HG03196 (cell line): ENCODE measurements at regions not wholly inside any gene's neighbourhood (a gene's known extent, or its start where the extent isn't known, plus 50 kb on each side); places are given as distances from the start of the nearest gene placed in this dataset.
"Not testable (repeated sequence)": the region's sequence is repeated elsewhere in the genome, so short reads cannot be mapped to it uniquely, and the experiment has no call there.

Experiments used
- ATAC-seq: cut with Tn5 transposase; IDR thresholded peaks from one replicate; pipeline ENCODE4 v1.9.1; 2021; ENCODE audit not compliant: unreplicated experiment

GRCh38 chr5:12611132-12611531 is 706.9 kb upstream of the CTNND2 start:
- ATAC-seq = no peak

DNA sequence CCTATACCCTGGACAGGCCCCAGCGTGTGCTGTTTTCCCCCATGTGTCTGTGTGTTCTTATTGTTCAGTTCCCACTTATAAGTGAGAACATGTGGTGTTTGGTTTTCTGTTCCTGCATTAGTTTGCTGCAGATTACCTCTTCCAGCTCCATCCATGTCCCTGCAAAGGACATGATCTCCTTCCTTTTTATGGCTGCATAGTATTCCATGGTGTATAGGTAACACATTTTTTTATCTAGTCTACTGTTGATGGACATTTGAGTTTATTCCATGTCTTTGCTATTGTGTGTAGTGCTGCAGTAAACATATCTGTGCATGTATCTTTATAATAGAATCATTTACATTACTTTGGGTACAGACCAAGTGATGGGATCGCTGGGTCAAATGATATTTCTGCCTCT is 703.6 kb upstream of the CTNND2 start:
- ATAC-seq = not testable (repeated sequence)

DNA sequence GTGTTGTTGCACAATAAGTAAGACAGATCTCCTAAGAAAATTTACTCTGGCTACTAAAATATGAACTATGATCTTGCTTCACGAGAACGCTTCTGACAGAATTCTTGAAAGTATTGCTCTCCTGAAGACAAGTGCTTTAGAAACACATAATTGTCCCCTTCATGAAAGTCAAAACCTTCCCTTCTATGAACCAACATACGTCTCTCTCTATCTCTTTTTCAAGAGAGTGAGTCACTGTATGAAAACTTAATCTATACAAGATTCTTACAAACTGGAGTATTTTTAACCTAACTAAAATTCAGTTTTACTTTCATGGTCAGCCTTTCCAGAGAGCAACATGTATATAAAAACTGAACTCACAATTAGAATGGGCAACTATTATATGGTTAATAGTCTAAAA is 688.0 kb upstream of the CTNND2 start:
- ATAC-seq = no peak

GRCh38 chr5:12586406-12586805 is 682.2 kb upstream of the CTNND2 start:
- ATAC-seq = no peak

DNA sequence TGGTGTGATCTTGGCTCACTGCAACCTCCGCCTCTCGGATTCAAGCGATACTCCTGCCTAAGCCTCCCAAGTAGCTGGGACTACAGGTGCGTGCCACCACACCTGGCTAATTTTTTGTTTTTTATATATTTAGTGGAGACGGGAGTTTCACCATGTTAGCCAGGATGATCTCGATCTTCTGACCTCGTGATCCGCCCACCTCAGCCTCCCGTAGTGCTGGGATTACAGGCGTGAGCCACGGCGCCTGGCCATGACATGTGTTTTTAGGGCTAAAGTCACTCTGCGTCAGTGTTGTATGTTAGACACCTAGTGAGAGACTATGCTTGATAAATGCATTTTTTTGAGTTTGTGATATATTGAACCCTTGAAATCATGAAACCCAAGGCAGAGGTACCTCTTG is 674.6 kb upstream of the CTNND2 start:
- not testable (repeated sequence) for ATAC-seq

GRCh38 chr5:12576953-12577352 is 672.7 kb upstream of the CTNND2 start:
- ATAC-seq = not testable (repeated sequence)

DNA sequence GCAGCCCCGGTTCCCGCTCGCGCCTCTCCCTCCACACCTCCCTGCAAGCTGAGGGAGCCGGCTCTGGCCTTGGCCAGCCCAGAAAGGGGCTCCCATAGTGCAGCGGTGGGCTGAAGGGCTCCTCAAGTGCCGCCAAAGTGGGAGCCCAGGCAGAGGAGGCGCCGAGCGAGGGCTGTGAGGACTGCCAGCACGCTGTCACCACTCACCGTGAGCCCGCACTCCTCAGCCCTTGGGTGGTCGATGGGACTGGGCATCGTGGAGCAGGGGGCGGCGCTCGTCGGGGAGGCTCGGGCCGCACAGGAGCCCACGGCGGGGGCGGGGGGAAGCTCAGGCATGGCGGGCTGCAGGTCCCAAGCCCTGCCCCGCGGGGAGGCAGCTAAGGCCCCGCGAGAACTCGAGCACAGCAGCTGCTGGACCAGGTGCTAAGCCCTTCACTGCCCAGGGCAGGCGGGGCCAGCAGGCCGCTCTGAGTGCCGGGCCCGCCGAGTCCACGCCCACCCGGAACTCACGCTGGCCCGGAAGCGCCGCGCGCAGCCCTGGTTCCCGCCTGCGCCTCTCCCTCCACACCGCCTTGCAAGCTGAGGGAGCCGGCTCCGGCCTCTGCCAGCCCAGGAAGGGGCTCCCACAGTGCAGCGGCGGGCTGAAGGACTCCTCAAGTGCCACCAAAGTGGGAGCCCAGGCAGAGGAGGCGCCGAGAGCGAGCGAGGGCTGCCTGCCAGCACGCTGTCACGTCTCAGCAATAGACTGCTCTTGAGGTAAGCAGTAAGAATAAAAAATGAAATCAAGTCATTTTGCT is 670.2 kb upstream of the CTNND2 start:
- ATAC-seq = not testable (repeated sequence)

GRCh38 chr5:12573916-12574297 is 669.7 kb upstream of the CTNND2 start:
- not testable (repeated sequence) for ATAC-seq

- no peak for ATAC-seq
These were observed 666.4 kb upstream of the CTNND2 start for GRCh38 chr5:12570688-12571087.

GRCh38 chr5:12566441-12566840 is 662.2 kb upstream of the CTNND2 start:
- ATAC-seq = no peak

DNA sequence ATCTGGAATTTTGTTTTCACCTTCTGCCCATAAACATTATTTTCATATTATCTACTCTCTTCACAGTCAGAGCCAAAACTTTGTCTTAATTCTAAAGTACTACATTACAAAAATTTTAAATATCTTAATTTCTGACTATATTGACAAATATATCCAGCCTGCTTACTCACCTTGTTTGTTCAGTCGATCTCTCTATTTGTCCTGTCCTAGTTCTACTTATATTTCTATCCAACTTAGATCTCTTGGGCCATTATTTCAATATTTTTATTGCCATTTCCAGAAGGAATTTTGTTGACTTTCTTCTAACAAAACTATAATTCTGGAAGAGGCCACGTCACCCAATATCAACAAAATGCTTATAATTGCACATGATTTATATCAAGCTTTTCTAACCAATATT is 652.8 kb upstream of the CTNND2 start:
- no peak for ATAC-seq

- ATAC-seq = no peak
These were observed 621.9 kb upstream of the CTNND2 start for GRCh38 chr5:12526113-12526512.

- no peak for ATAC-seq
These were observed 617.9 kb upstream of the CTNND2 start for GRCh38 chr5:12522116-12522515.

- ATAC-seq = not testable (repeated sequence)
These were observed 600.7 kb upstream of the CTNND2 start for GRCh38 chr5:12504983-12505382.

DNA sequence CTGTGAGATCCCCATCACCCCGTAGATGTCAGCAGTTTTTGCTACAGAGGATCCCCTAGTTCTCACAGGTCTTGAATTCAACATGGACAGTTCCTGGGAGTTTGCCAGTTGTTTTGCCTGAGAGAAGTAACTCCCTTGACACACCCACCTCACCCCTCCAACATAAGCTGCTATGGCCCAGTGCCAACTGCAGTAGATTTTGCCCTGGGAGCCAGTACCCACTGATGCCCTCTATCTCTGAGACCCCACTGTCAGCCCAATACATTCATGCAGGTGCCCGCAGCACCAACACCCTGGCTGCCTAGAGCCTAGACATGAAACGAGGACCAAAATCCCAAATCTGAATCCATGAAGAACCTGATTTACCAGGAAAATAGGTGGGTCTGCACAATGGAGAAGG is 583.9 kb upstream of the CTNND2 start:
- no peak for ATAC-seq

- no peak for ATAC-seq
These were observed 576.2 kb upstream of the CTNND2 start for GRCh38 chr5:12480487-12480886.

DNA sequence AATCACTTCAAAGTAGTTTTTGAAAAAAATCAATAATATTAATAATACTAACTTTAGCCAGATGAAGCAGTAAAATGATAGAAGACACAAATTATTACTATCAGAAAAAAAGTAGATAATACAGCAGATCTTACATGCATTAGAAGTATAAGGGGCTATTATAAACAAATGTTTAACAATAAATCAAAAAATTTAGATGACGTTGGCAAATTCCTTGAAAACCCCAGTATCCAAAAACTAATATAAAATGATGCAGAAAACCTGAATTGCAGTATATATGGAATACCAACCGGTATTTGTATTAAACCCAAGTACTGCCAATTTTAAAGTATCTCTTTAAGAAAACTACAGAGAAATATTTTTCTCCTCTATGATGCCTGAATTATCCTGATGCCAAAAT is 573.3 kb upstream of the CTNND2 start:
- ATAC-seq = no peak

GRCh38 chr5:12467799-12468198 is 563.6 kb upstream of the CTNND2 start:
- no peak for ATAC-seq

DNA sequence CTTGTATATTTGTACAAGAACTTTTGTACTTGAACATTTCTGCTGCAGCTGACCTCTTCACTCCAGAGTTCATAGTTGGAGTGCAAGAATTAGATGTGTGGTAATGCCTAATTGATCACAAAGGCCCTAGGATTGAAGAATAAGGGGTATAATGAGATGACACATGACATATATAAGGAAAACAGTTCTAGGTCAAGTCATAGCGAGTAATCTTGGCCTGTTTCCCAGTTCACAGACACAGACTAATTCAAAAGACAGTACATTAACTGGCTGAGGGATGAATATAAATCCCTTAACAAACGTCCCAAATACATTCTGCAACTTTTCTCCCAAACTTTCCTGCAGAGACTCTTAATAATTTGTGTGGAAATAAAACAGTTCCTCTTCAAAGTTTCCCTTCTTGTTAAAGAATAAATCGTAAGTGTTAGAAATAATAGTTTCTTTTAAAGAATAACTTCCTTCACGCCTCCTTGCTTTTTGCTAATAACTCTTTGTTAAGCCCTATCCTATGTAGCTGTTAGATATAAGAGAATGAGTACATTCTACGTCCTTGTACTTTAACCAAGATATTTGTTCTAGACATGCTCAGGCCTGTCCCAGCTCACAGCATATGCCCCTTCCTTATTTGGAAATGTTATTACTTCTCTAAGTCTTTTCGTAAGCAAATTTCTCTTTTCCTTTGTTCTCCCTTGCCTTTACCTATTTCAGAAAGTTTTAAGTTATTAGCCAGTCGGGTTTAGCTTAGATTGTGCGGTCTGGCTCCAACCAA is 556.4 kb upstream of the CTNND2 start:
- ATAC-seq = no peak

DNA sequence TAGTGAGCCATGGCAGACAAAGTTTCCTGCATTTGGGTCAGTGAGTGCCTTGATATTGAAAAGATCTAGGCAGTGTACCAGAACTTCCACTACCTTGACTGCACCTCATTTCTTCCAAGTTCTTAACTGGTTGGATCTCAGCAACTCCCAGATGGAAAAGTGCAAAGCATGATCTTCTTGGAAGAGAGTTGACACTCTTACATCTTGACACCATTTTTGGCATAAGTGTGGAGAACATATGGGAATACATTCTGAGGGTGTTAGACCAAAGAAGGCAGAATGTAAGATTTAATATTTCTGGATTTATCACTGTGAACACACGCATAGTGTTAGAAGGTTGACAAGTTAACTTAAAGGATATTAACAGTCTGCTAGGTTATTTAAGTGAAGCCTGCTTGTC is 555.1 kb upstream of the CTNND2 start:
- ATAC-seq = no peak

- no peak for ATAC-seq
These were observed 514.8 kb upstream of the CTNND2 start for GRCh38 chr5:12419075-12419474.

DNA sequence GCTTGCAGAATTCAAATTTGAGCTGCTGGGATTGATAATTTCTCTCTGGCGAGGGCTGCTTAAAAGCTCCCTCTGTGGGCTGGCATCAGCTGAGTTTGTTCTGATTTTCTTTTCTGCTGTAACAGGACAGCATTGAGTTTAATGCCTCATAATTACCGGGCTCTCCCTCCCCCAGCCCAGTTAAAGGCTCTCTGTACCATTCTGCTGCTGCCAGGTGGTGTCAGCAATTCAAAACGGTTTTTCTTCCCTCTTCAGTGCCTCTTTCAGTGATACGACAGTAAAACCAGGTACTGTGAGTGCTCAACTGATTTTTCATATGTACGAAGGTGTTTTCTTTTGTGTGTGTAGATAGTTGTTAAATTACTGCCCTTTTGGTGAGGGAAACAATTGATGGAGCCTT is 509.3 kb upstream of the CTNND2 start:
- no peak for ATAC-seq
